ENCODE measurements at regions not wholly inside any gene's neighbourhood (a gene's known extent, or its start where the extent isn't known, plus 50 kb on each side); places are given as distances from the start of the nearest gene placed in this dataset.

- TF ChIP-seq CTCF (IDR thresholded peaks at IDR 0.05; ENCODE audit: insufficient read depth, low read length) (no peak), SPI1 (IDR thresholded peaks at IDR 0.05; ENCODE audit: borderline replicate concordance, low read depth) (no peak), POLR2AphosphoS5 (IDR thresholded peaks at IDR 0.05; ENCODE audit: low read depth) (no peak), REST (IDR thresholded peaks at IDR 0.05; ENCODE audit: insufficient replicate concordance, low read depth) (no peak), GABPA (IDR thresholded peaks at IDR 0.05; ENCODE audit: low read depth) (no peak)
- no peaks in the 10 kb centered on the region for H3K27me3 ChIP-seq (ENCODE audit: insufficient read depth, poor library complexity, severe bottlenecking)
- H3K4me3 ChIP-seq (replicated peaks; ENCODE audit: insufficient read depth, low read length): no peak overlapping the region
- no peak overlapping the region for H3K27ac ChIP-seq (replicated peaks)
- DNase-seq (ENCODE audit: low read depth in 1 of 2, low spot score in 1 of 2): no peak
Observed at GRCh38 chr19:32199501-32200040, 145.8 kb upstream of the ZNF507 start.

GRCh38 chr19:32200312-32201038 lies 144.9 kb upstream of the ZNF507 start:
- no peak overlapping the region for H3K27ac ChIP-seq (replicated peaks)
- no peaks in the 10 kb centered on the region for H3K27me3 ChIP-seq (ENCODE audit: insufficient read depth, poor library complexity, severe bottlenecking)
- no peak for DNase-seq (ENCODE audit: low read depth in 1 of 2, low spot score in 1 of 2)
- TF ChIP-seq REST (IDR thresholded peaks at IDR 0.05; ENCODE audit: insufficient replicate concordance, low read depth) (no peak), CTCF (IDR thresholded peaks at IDR 0.05; ENCODE audit: insufficient read depth, low read length) (no peak), GABPA (IDR thresholded peaks at IDR 0.05; ENCODE audit: low read depth) (no peak), POLR2AphosphoS5 (IDR thresholded peaks at IDR 0.05; ENCODE audit: low read depth) (no peak), SPI1 (IDR thresholded peaks at IDR 0.05; ENCODE audit: borderline replicate concordance, low read depth) (no peak)
- H3K4me3 ChIP-seq (replicated peaks; ENCODE audit: insufficient read depth, low read length): no peak overlapping the region

GRCh38 chr19:32201211-32201610 lies 144.2 kb upstream of the ZNF507 start:
- no peak overlapping the region for H3K4me3 ChIP-seq (replicated peaks; ENCODE audit: insufficient read depth, low read length)
- DNase-seq (ENCODE audit: low read depth in 1 of 2, low spot score in 1 of 2): no peak
- H3K27me3 ChIP-seq (ENCODE audit: insufficient read depth, poor library complexity, severe bottlenecking): no peaks in the 10 kb centered on the region
- no peak for TF ChIP-seq SPI1 (IDR thresholded peaks at IDR 0.05; ENCODE audit: borderline replicate concordance, low read depth)
- TF ChIP-seq REST (IDR thresholded peaks at IDR 0.05; ENCODE audit: insufficient replicate concordance, low read depth): no peak
- no peak for TF ChIP-seq POLR2AphosphoS5 (IDR thresholded peaks at IDR 0.05; ENCODE audit: low read depth)
- no peak for TF ChIP-seq CTCF (IDR thresholded peaks at IDR 0.05; ENCODE audit: insufficient read depth, low read length)
- no peak for TF ChIP-seq GABPA (IDR thresholded peaks at IDR 0.05; ENCODE audit: low read depth)
- no peak overlapping the region for H3K27ac ChIP-seq (replicated peaks)

All from HL-60 (cell line).